Choroid plexus epithelial cell (primary cell): ENCODE measurements at regions not wholly inside any gene's neighbourhood (a gene's known extent, or its start where the extent isn't known, plus 50 kb on each side); places are given as distances from the start of the nearest gene placed in this dataset.

ENCODE experiments used
- DNase-seq: peaks from one replicate; pipeline ENCODE4 v3.0.0-alpha.2; 2010; ENCODE audit warnings: low read depth
- H3K4me3 ChIP-seq: 2 replicates; pipeline ENCODE4 v1.5.1; 2011; ENCODE audit warnings: low read depth, mild to moderate bottlenecking, control low read depth, low read length, moderate library complexity
- TF ChIP-seq, protein P1 (sequence below): conservative IDR thresholded peaks from 2 replicates; pipeline ENCODE4 v1.5.1; 2011; ENCODE audit warnings: low read depth, mild to moderate bottlenecking, control low read depth, inconsistent platforms, low read length, moderate library complexity

DNA sequence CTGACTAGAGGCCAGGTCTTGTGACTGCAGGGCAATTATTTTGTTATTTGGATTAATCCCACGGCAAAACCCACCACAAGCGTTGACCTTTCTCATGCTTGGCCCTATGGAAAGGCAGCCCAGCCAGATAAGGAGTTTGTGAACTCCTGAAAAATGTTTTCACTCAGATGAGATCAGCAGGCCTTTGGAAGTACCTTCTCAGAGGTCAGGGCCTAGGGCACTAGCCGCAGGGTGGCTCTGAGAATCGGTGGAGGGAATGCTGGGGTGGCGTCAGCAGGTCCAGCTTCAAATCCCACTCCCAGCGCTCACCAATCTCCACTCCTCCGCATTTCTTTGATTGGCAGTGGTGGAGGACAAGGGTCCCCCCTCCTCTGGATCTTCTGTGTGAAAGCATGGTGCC lies 194.4 kb downstream of the GADD45G start:
- no peak overlapping the region for H3K4me3 ChIP-seq
- DNase-seq, result no peak

DNA sequence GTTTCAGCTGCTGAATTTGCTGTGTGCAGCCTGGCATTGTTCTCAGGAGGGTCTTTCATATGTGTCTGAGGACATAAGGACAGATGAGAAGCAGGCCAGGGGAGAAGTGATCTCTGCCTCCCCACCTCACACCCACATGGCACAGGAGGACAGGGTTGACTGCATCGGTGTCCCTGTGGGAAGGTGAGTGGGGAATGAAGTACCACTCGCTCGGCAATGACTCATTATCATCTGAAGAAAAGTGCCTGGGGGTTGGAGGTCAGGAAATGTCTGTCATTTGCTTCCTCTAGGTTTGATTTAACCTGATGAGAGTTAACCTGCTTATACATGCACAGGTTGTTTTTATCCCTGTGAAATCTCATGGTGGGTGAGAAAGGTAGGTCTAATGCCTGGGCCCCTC lies 195.0 kb downstream of the GADD45G start:
- TF ChIP-seq, protein P1, sequence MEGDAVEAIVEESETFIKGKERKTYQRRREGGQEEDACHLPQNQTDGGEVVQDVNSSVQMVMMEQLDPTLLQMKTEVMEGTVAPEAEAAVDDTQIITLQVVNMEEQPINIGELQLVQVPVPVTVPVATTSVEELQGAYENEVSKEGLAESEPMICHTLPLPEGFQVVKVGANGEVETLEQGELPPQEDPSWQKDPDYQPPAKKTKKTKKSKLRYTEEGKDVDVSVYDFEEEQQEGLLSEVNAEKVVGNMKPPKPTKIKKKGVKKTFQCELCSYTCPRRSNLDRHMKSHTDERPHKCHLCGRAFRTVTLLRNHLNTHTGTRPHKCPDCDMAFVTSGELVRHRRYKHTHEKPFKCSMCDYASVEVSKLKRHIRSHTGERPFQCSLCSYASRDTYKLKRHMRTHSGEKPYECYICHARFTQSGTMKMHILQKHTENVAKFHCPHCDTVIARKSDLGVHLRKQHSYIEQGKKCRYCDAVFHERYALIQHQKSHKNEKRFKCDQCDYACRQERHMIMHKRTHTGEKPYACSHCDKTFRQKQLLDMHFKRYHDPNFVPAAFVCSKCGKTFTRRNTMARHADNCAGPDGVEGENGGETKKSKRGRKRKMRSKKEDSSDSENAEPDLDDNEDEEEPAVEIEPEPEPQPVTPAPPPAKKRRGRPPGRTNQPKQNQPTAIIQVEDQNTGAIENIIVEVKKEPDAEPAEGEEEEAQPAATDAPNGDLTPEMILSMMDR, result no peak
- H3K4me3 ChIP-seq, result no peak overlapping the region
- DNase-seq, result no peak

More for the DNA sequence above, 194.4 kb downstream of the GADD45G start:
- TF ChIP-seq, protein P1, result no peak

DNA sequence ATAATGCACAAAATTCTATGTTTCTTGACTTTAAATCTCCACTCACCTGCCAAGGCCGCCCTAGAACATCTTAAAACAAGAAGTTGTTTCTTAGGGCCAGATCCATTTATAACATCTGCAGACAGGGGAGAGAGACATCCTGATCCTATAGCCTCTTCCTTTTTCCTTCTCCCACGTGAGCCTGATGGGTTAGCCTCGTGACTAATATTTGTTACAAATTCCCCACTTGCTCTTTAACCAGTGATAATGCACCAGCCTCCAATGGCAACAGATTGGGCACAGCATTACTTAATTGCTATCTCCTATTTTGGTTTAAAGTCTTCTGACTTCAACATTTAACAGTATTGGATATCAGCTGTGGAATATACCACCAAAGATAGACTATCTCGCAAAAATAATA lies 196.5 kb downstream of the GADD45G start:
- DNase-seq, result no peak
- TF ChIP-seq, protein P1, result no peak
- no peak overlapping the region for H3K4me3 ChIP-seq

DNA sequence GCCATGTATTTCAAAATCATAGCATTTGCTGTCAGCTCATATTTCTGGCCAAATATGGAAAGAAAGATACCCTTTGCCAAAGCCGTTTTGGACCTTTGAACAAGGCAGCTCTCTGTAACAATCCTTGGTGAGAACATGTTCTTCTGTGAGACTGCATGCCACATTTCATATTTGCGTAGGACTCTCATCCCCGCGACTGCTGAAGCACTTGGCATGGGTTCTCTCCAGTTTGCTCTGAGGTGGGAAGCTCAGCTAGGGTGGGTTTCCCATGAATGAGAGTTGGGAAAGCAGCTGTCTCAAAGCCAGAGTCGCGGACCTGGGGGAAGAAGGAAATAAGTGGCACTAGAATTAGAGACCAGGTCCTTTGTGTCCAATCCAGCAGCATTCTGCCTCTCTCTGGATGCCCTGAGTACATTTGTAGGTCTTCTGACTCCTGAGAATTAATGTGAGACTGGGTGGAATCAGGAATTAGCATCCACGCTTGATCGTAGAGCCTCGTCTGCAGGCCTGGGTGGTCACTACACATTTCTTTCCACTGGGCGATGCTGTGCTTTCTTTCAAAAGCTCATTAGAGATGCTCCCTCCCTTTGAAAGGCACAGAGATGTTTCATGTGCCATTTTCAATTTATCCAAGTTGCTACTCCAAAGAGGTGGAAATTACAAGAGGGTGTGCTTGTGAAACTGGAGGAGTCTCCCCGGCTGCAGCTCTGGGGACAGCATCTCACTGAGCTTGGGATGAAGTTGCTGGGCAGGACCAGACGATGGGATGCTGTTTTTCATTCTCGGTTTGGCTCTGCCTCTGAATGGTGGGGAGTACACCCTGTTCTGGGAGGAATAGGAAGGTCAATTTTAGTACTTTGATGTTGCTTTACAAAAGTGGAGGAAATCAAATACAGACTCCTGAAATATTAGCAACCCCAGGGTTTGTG lies 197.2 kb downstream of the GADD45G start:
- no peak overlapping the region for H3K4me3 ChIP-seq
- no peak for DNase-seq
- TF ChIP-seq, protein P1, result no peak

DNA sequence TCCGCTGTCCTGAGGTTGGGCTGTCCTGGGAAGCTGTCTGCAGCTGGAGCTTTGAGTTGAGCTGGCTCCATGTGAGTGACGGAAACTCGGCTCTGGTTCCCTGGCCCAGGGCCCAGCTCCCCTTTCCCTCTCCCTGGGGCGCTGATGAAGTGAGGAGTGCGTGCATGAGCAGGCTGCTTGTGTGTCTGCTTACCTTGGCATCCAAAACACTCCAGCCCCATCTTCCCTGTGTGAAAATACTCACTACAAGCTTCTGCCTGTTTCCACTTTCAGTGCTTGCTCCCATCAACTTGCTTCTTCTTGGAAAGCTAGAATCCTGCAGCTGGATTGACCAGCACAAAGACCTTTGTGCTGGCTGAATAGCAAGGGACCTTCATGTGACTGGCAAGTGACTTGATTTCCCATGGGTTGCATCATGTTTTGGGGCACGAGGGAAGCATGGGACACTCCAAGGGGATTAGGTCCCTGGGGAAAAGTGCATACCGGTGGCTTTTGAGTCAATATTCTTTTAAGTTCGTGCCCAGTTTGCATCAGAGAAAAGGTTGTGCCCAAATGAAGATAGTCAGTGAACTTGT lies 198.1 kb downstream of the GADD45G start:
- TF ChIP-seq, protein P1, result no peak
- H3K4me3 ChIP-seq, result no peak overlapping the region
- DNase-seq, result peak; percentile 40

DNA sequence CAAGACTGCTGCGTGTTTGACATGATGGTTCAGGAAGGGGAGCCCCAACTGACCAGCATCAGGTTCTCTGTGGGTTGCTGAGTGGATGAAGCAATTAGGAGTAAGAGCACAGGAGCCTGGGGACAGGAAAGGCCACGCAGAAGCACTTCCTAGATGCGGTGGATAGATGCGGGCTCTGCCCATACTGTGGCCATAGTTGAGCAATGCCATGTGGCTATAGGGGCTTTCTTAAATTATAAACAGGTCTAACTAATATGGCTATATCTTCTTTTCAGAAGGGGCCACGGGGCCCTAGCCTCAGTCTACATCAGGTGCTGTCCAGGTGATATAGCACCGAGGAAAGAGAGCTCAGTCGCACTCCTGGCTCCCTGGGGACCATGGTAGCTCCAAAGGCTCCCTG lies 198.6 kb downstream of the GADD45G start:
- TF ChIP-seq, protein P1, result no peak
- no peak for DNase-seq
- no peak overlapping the region for H3K4me3 ChIP-seq
